ENCODE measurements at regions not wholly inside any gene's neighbourhood (a gene's known extent, or its start where the extent isn't known, plus 50 kb on each side); places are given as distances from the start of the nearest gene placed in this dataset.
A peak's percentile ranks its signal among the peaks of the same experiment; 100 is the strongest.
"Not testable (repeated sequence)": the region's sequence is repeated elsewhere in the genome, so short reads cannot be mapped to it uniquely, and the experiment has no call there.

DNA sequence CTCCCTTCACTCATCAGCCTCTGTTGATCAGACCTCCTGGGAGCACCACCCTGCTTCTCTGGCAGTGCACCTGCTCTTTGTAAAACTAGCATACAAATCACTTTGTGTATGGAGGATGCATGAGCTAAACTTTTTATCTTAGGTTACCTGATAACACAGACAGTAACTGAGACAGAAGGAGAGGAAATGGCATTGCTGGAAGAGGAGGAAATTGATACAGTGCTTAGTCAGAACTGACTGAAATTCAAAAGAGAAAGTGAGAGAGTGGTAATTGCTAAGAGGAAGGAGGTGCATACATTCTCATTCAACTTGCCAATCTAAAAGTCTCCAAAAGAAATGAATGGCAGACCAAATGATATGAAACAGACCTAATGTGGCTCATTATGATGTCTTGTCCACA, 1120.7 kb downstream of the GATA3 start:
- DNase-seq (ENCODE audit: low read depth), result no peak
- H3K4me3 ChIP-seq (ENCODE audit: low read depth, low read length), result no peak overlapping the region
- TF ChIP-seq, protein P1, sequence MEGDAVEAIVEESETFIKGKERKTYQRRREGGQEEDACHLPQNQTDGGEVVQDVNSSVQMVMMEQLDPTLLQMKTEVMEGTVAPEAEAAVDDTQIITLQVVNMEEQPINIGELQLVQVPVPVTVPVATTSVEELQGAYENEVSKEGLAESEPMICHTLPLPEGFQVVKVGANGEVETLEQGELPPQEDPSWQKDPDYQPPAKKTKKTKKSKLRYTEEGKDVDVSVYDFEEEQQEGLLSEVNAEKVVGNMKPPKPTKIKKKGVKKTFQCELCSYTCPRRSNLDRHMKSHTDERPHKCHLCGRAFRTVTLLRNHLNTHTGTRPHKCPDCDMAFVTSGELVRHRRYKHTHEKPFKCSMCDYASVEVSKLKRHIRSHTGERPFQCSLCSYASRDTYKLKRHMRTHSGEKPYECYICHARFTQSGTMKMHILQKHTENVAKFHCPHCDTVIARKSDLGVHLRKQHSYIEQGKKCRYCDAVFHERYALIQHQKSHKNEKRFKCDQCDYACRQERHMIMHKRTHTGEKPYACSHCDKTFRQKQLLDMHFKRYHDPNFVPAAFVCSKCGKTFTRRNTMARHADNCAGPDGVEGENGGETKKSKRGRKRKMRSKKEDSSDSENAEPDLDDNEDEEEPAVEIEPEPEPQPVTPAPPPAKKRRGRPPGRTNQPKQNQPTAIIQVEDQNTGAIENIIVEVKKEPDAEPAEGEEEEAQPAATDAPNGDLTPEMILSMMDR (conservative IDR thresholded peaks at IDR 0.05; ENCODE audit: low read depth, low read length), result no peak

DNA sequence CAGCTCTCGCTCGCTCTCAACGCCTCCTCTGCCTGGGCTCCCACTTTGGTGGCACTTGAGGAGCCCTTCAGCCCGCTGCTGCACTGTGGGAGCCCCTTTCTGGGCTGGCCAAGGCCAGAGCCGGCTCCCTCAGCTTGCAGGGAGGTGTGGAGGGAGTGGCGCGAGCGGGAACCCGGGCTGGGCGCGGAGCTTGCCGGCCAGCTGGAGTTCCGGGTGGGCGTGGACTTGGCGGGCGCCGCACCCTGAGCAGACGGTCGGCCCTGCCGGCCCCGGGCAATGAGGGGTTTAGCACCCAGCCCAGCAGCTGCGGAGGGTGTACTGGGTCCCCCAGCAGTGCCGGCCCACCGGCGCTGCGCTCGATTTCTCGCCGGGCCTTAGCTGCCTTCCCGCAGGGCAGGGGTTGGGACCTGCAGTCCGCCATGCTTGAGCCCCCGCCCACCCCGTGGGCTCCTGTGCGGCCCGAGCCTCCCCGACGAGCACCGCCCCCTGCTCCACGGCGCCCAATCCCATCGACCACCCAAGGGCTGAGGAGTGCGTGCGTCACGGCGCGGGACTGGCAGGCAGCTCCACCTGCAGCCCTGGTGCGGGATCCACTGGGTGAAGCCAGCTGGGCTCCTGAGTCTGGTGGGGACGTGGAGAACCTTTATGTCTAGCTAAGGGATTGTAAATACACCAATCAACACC, 1128.9 kb downstream of the GATA3 start:
- not testable (repeated sequence) for DNase-seq (ENCODE audit: low read depth); H3K4me3 ChIP-seq (ENCODE audit: low read depth, low read length)

DNA sequence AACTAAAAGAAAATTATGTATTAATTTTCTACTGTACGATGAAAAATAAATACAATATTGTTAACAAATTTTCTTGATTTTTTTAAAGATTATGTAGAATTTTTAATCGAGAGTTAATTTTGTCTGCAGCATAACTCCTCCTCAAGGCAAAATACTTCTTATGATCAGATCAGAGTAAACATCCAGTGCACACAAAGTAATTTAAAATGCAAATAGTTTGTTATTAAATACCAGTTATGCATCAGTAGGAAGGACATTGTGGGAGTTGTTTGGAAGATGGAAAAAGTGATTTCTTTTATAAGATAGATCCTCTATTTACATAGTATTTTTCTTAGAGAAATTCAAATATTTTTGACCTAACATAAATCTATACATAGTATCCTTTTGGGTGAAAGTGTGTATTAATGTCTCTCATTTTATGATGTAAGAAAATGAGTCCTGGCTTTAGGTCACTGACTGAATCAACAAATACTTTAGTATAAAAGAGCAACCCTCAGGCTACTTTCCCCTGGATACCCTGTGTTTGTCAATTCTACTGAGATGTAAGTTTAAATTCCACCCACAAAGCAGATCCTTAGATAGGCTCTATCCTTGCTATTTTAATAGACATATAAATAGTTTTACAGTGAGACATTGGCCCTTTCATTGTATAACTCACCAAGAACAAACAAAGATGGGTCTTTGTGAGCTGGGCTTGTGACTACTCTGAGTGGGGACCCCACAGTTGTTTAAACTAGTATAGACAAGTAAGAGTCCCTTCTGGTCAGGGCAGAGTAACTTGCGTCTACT, 1133.7 kb downstream of the GATA3 start:
- DNase-seq (ENCODE audit: low read depth), result no peak
- no peak overlapping the region for H3K4me3 ChIP-seq (ENCODE audit: low read depth, low read length)
- TF ChIP-seq, protein P1 (conservative IDR thresholded peaks at IDR 0.05; ENCODE audit: low read depth, low read length), result no peak

DNA sequence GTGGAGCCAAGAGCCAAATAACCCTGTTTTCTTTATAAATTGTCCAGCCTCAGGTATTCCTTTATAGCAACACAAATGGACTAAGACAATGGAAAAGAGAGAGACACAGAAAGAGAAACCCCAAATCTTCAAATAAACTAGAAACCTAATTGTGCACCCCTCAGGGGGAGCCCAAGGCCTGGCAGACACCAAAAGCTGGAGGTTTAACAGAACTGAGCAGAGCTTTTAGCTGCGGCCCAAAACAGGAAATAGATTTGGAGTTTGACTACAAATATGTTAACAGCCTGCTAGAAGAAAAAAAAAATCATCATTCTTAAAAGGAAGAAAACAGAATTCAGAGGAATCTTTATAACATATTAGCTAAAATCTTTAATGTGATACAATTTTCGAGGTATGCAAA, 1135.0 kb downstream of the GATA3 start:
- DNase-seq (ENCODE audit: low read depth), result no peak
- TF ChIP-seq, protein P1 (conservative IDR thresholded peaks at IDR 0.05; ENCODE audit: low read depth, low read length), result no peak
- H3K4me3 ChIP-seq (ENCODE audit: low read depth, low read length), result no peak overlapping the region

DNA sequence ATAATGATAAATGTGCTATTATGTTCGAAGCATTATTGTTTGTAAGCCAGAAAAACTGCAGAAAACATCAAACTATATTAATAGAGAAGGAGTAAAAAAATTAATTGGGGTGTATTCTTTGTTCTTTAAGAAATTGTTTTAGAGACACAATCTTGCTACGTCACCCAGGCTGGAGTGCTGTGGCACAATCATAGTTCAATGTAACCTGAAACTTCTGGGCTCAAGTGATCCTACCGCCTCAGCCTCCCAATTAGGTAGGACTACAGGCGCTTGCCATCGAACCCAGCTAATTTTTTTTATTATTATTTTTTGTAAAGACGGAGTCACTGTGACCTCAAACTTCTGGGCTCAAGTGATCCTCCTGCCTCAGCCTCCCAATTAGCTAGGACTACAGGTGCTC, 1138.6 kb downstream of the GATA3 start:
- TF ChIP-seq, protein P1 (conservative IDR thresholded peaks at IDR 0.05; ENCODE audit: low read depth, low read length), result no peak
- no peak for DNase-seq (ENCODE audit: low read depth)
- H3K4me3 ChIP-seq (ENCODE audit: low read depth, low read length), result no peak overlapping the region

DNA sequence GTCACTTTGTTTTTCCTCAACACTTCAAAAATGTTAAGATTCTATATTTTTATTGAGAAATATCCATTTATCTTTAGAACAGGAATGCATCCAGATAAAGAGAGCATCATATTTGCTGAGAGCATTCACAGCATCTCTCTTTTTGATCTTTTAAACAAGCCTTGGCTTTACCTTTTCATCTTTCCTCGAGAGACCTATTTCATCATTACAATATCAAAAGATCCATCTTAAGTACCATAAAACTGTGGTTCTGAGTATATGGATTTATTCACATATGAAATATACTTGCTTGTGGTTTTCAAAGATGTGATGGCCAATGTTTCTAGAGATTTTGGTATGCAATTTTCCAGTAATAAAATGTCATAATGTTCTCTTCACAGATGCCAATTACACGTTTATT, 1140.9 kb downstream of the GATA3 start:
- no peak overlapping the region for H3K4me3 ChIP-seq (ENCODE audit: low read depth, low read length)
- TF ChIP-seq, protein P1 (conservative IDR thresholded peaks at IDR 0.05; ENCODE audit: low read depth, low read length), result no peak
- no peak for DNase-seq (ENCODE audit: low read depth)

DNA sequence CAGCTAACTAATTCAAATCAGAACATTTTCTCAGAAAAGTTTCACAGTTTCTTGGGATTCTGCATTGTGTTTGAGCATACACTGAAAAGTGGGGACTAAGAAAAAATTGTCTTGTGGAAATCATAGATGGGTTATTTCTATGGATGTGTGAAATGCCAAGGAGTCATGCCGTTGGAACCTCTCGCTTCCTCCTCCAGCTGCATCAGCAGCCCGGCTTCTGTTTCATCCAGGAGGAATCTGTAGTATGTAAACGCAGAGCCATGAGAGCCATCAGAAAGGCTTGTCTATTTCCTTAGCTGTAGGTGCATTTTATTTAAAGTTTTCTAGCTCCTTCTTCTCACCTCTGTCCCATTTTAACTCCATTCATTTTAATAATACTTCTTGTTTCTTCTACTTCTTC, 1144.1 kb downstream of the GATA3 start:
- TF ChIP-seq, protein P1 (conservative IDR thresholded peaks at IDR 0.05; ENCODE audit: low read depth, low read length), result no peak
- peak; percentile 22 for DNase-seq (ENCODE audit: low read depth)
- H3K4me3 ChIP-seq (ENCODE audit: low read depth, low read length), result no peak overlapping the region

Measured in choroid plexus epithelial cell (primary cell).